PC-3 (cell line): ENCODE measurements at regions not wholly inside any gene's neighbourhood (a gene's known extent, or its start where the extent isn't known, plus 50 kb on each side); places are given as distances from the start of the nearest gene placed in this dataset.

Experiments used
- EZH2 ChIP-seq: fragments of 300-600 bp; sonication (generic); IDR thresholded peaks from one replicate; pipeline ENCODE4 v1.6.1; 2017; ENCODE audit warnings: antibody characterized with exemption, mild to moderate bottlenecking, low read length; ENCODE audit not compliant: unreplicated experiment
- TF ChIP-seq, protein P1 (sequence below): fragments of 300-600 bp; sonication (generic); conservative IDR thresholded peaks from 2 replicates; pipeline ENCODE4 v1.5.1; 2017; ENCODE audit warnings: antibody characterized with exemption, low read depth, mild to moderate bottlenecking, low read length

- TF ChIP-seq, protein P1, sequence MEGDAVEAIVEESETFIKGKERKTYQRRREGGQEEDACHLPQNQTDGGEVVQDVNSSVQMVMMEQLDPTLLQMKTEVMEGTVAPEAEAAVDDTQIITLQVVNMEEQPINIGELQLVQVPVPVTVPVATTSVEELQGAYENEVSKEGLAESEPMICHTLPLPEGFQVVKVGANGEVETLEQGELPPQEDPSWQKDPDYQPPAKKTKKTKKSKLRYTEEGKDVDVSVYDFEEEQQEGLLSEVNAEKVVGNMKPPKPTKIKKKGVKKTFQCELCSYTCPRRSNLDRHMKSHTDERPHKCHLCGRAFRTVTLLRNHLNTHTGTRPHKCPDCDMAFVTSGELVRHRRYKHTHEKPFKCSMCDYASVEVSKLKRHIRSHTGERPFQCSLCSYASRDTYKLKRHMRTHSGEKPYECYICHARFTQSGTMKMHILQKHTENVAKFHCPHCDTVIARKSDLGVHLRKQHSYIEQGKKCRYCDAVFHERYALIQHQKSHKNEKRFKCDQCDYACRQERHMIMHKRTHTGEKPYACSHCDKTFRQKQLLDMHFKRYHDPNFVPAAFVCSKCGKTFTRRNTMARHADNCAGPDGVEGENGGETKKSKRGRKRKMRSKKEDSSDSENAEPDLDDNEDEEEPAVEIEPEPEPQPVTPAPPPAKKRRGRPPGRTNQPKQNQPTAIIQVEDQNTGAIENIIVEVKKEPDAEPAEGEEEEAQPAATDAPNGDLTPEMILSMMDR, result no peak
- TF ChIP-seq EZH2, result no peak
Measured at GRCh38 chr20:48031122-48031521, 245.8 kb upstream of the SULF2 start.
